K562 (cell line): ENCODE measurements at regions not wholly inside any gene's neighbourhood (a gene's known extent, or its start where the extent isn't known, plus 50 kb on each side); places are given as distances from the start of the nearest gene placed in this dataset.

ENCODE experiments used
- ATAC-seq: fragments of 200-7000 bp; cut with Tn5 transposase; 3 replicates; pipeline ENCODE4 v1.9.1; 2020; ENCODE audit warnings: moderate library complexity
- BruUV-seq: library from RNA; stranded (reverse); fragments of 400-500 nt; replicated peaks from 2 replicates; lab custom pipeline; 2021; lab: Mats Ljungman, UMichigan
- CTCF ChIA-PET: fragments of 300-600 bp; formaldehyde crosslinking; extraction: SDS; loops from one replicate; lab custom pipeline; 2021; ENCODE audit warnings: low intra/inter-chr PET ratio; lab: Yijun Ruan, JAX
- POLR2A ChIA-PET: fragments of 300-600, 350-650 bp; sonication (Branson Sonifier 250); formaldehyde crosslinking; extraction: SDS; loops from one replicate; lab custom pipeline; 2021; ENCODE audit warnings: antibody characterized with exemption, inconsistent platforms; lab: Yijun Ruan, JAX
- DNase-seq, 4 experiments: peaks; one replicate each; pipeline versions ENCODE4 v3.0.0 to v3.0.0-alpha.2; 2011 to 2018; ENCODE audit warnings: low spot score in 3 of 4, mixed read lengths in 3 of 4; ENCODE audit errors: extremely low read depth in 1 of 4
- FAIRE-seq: peaks from 2 replicates; lab custom pipeline; 2011; peaks lifted over from hg19 to GRCh38; lab: Jason Lieb, UNC
- H2AFZ ChIP-seq: 2 replicates; pipeline ENCODE4 v1.6.0; 2011; ENCODE audit warnings: low read depth, low read length, control low read depth, inconsistent platforms
- H3K27ac ChIP-seq: fragments of 200-600 bp; 3 replicates; pipeline ENCODE4 v1.8.0; 2011; ENCODE audit warnings: low read depth, mild to moderate bottlenecking, control low read depth, inconsistent platforms, low read length, moderate library complexity, mixed read lengths; ENCODE audit errors: extremely low read depth
- H3K27me3 ChIP-seq, 2 experiments: fragments of 300-600 bp in 1 of 2; 2 replicates in 1 of 2; 3 replicates in 1 of 2; pipeline versions ENCODE4 v1.6.0 to v1.8.0; 2011; ENCODE audit warnings: inconsistent platforms in 2 of 2, low read length in 2 of 2, mild to moderate bottlenecking in 1 of 2, mixed read lengths in 1 of 2, moderate library complexity in 1 of 2; ENCODE audit not compliant: control insufficient read depth in 2 of 2, insufficient read depth in 2 of 2
- H3K36me3 ChIP-seq: fragments of 300-600 bp; 3 replicates; pipeline ENCODE4 v1.8.0; 2011; ENCODE audit warnings: mild to moderate bottlenecking, low read length, inconsistent platforms; ENCODE audit not compliant: control insufficient read depth, insufficient read depth
- H3K4me1 ChIP-seq, 2 experiments: fragments of 200-600 bp in 1 of 2; replicated peaks in 1 of 2; 2 replicates in 1 of 2; 3 replicates in 1 of 2; pipeline versions ENCODE4 v1.5.1 to v1.8.0; 2011; ENCODE audit warnings: inconsistent platforms in 2 of 2, low read length in 2 of 2, mild to moderate bottlenecking in 1 of 2, mixed read lengths in 1 of 2, moderate library complexity in 1 of 2; ENCODE audit not compliant: control insufficient read depth in 2 of 2, insufficient read depth in 2 of 2
- H3K4me2 ChIP-seq: 2 replicates; pipeline ENCODE4 v1.6.1; 2011; ENCODE audit warnings: low read length, control low read depth, inconsistent platforms, mixed read lengths; ENCODE audit not compliant: insufficient read depth
- H3K4me3 ChIP-seq: fragments of 200-600 bp; sonication (generic), shearing (Covaris generic); 2 replicates; pipeline ENCODE4 v1.5.1; 2016; ENCODE audit warnings: control low read depth, inconsistent platforms
- H3K79me2 ChIP-seq: fragments of 200-600 bp; 3 replicates; pipeline ENCODE4 v1.8.0; 2011; ENCODE audit warnings: low read length, inconsistent platforms; ENCODE audit not compliant: control insufficient read depth, insufficient read depth
- H3K9ac ChIP-seq, 2 experiments: 2 replicates each; pipeline versions ENCODE4 v1.6.0 to v1.6.1; 2011; ENCODE audit warnings: low read depth in 2 of 2, low read length in 2 of 2, control low read depth in 1 of 2, inconsistent platforms in 1 of 2, mild to moderate bottlenecking in 1 of 2, mixed read lengths in 1 of 2; ENCODE audit not compliant: insufficient read depth in 1 of 2
- H3K9me1 ChIP-seq: one replicate; pipeline ENCODE4 v1.6.0; 2011; ENCODE audit warnings: inconsistent platforms, mild to moderate bottlenecking, low read length, moderate library complexity; ENCODE audit not compliant: control insufficient read depth, insufficient read depth
- H3K9me3 ChIP-seq: replicated peaks from 2 replicates; pipeline ENCODE4 v1.5.1; 2011; ENCODE audit warnings: low read depth, low read length, inconsistent platforms; ENCODE audit not compliant: control insufficient read depth, insufficient read depth
- H4K20me1 ChIP-seq: replicated peaks from 2 replicates; pipeline ENCODE4 v1.6.1; 2011; ENCODE audit warnings: low read length, inconsistent platforms, mixed read lengths; ENCODE audit not compliant: control insufficient read depth, insufficient read depth
- BCOR ChIP-seq: fragments of 450-650 bp; IDR thresholded peaks from 2 replicates; pipeline ENCODE4 v1.6.1; 2016
- CTBP1 ChIP-seq: fragments of 450-650 bp; IDR thresholded peaks from 2 replicates; pipeline ENCODE4 v1.6.1; 2016; ENCODE audit warnings: borderline replicate concordance
- DMBX1 ChIP-seq: fragments of 250-450 bp; sonication (Bioruptor Pico); IDR thresholded peaks from 2 replicates; pipeline ENCODE4 v1.8.0; 2022; ENCODE audit warnings: inconsistent platforms, mild to moderate bottlenecking, moderate library complexity, borderline replicate concordance
- HNRNPLL ChIP-seq: fragments of 200-400 bp; formaldehyde crosslinking; IDR thresholded peaks from 2 replicates; pipeline ENCODE4 v1.6.1; 2017; ENCODE audit warnings: low read length, low read depth, mild to moderate bottlenecking; ENCODE audit not compliant: poor library complexity, severe bottlenecking
- RHOXF2B ChIP-seq: fragments of 250-450 bp; sonication (Bioruptor Pico); conservative IDR thresholded peaks from 2 replicates; pipeline ENCODE4 v1.5.1; 2021
- SIRT6 ChIP-seq: IDR thresholded peaks from one replicate; pipeline ENCODE4 v1.6.1; 2012; ENCODE audit warnings: low read depth, mild to moderate bottlenecking, control low read depth, inconsistent platforms, low read length, moderate library complexity
- ZBTB11 ChIP-seq, 3 experiments: fragments of 200-800 bp in 1 of 3; fragments of 250-450 bp in 1 of 3; fragments of 450-650 bp in 1 of 3; sonication (Bioruptor Pico) in 1 of 3; sonication (Bioruptor generic) in 1 of 3; formaldehyde crosslinking in 1 of 3; IDR thresholded peaks; 2 replicates each; pipeline versions ENCODE4 v1.6.1 to v1.8.0; 2016 to 2022; ENCODE audit warnings: mild to moderate bottlenecking in 2 of 3, missing genetic modification characterization in 2 of 3, missing compliant biosample characterization in 1 of 3, moderate library complexity in 1 of 3
- ZNF347 ChIP-seq: fragments of 450-650 bp; formaldehyde crosslinking; IDR thresholded peaks from 2 replicates; pipeline ENCODE4 v1.4.0; 2020; ENCODE audit warnings: low read depth, mild to moderate bottlenecking, moderate library complexity
- ZNF436 ChIP-seq: fragments of 250-450, 450-650 bp; sonication (Bioruptor Pico); formaldehyde crosslinking; IDR thresholded peaks from 2 replicates; pipeline ENCODE4 v1.7.0; 2020; ENCODE audit warnings: mild to moderate bottlenecking
- ZNF561 ChIP-seq: fragments of 450-650 bp; formaldehyde crosslinking; conservative IDR thresholded peaks from 2 replicates; pipeline ENCODE4 v1.4.0; 2020; ENCODE audit warnings: mild to moderate bottlenecking, moderate library complexity
- ZNF75A ChIP-seq: fragments of 450-650 bp; formaldehyde crosslinking; IDR thresholded peaks from 2 replicates; pipeline ENCODE4 v1.4.0; 2020; ENCODE audit warnings: mild to moderate bottlenecking
- whole genome bisulfite sequencing: fragments of 100-300 bp; shearing (Covaris generic); methylation state at CpG from one replicate; pipeline ENCODE4 v1.1.6; 2016; ENCODE audit warnings: low coverage, mixed read lengths; ENCODE audit not compliant: insufficient coverage; ENCODE audit errors: missing lambda C conversion rate; 5-methylcytosine and 5-hydroxymethylcytosine counted together
- in situ Hi-C: fragments of 300-500 bp; cut with MboI; formaldehyde crosslinking; loops from 4 replicates; pipeline ENCODE4 v1.15.0; 2018; ENCODE audit warnings: inconsistent platforms, mixed read lengths
- intact Hi-C: fragments of 100-400 bp; cut with micrococcal nuclease; formaldehyde crosslinking; loops from 2 replicates; pipeline ENCODE4 v1.14.2; 2022
- TF ChIP-seq, protein P1 (sequence below): fragments of 450-650 bp; IDR thresholded peaks from 2 replicates; pipeline ENCODE4 v1.6.1; 2016; ENCODE audit warnings: missing biosample characterization, missing genetic modification characterization

- TF ChIP-seq CTBP1 (no peak), BCOR (no peak)
- ChIA-PET POLR2A (no interaction called here), CTCF (no interaction called here)
- Histone ChIP-seq H3K9ac (no peak overlapping the region), H3K36me3 (no peaks in the 10 kb centered on the region), H3K4me3 (no peak overlapping the region), H4K20me1 (no peaks in the 10 kb centered on the region), H3K9me3 (no peaks in the 10 kb centered on the region), H3K4me2 (no peak overlapping the region), H3K9me1 (no peaks in the 10 kb centered on the region), H3K4me1 (no peaks in the 10 kb centered on the region), H3K79me2 (no peaks in the 10 kb centered on the region), H2AFZ (no peak overlapping the region), H3K27ac (no peak overlapping the region), H3K27me3 (no peaks in the 10 kb centered on the region)
- 2% methylated on average over 8 of the region's 9 CpGs for WGBS
- intact Hi-C loops: no loop called here
- FAIRE-seq (no peak), ATAC-seq (no peak), DNase-seq (no peak)
- in situ Hi-C loops: no loop called here
- no TSS peak for BruUV-seq
Observed at GRCh38 chr13:72507416-72508199, 219.8 kb downstream of the MZT1 start.

DNA sequence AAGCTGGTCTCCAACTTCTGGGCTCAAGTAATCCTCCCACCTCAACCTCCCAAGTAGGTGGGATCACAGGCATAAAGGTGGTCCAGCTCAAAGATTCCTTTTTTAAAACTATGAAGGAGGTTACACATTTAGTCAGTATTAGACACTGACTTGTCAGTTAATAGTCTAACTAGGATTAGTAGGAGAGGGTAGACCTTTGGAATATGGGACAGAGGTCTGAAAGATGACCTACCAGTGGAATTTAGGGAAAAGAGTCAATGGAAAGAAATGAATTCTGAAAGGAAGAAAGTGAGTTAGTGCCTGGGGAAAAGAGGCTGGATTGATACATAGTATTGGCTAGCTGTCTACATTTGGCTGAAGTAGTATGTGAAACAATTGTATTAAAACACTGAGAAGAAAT, 220.7 kb downstream of the MZT1 start:
- no peaks in the 10 kb centered on the region for H3K79me2 ChIP-seq
- H3K4me2 ChIP-seq: no peak overlapping the region
- no peaks in the 10 kb centered on the region for H4K20me1 ChIP-seq
- H3K9me3 ChIP-seq: no peaks in the 10 kb centered on the region
- CTCF ChIA-PET: no interaction called here
- no peaks in the 10 kb centered on the region for H3K4me1 ChIP-seq
- FAIRE-seq: no peak
- H3K27me3 ChIP-seq: no peaks in the 10 kb centered on the region
- H2AFZ ChIP-seq: no peak overlapping the region
- POLR2A ChIA-PET: no interaction called here
- in situ Hi-C loops: no loop called here
- BruUV-seq: no TSS peak
- intact Hi-C loops: no loop called here
- no peaks in the 10 kb centered on the region for H3K9me1 ChIP-seq
- DNase-seq: no peak
- H3K9ac ChIP-seq: no peak overlapping the region
- no peak overlapping the region for H3K4me3 ChIP-seq
- no peak for ATAC-seq
- H3K36me3 ChIP-seq: no peaks in the 10 kb centered on the region
- H3K27ac ChIP-seq: no peak overlapping the region
- TF ChIP-seq ZNF436 (CRISPR knock-in tag) (no peak), DMBX1 (CRISPR knock-in tag) (no peak), ZNF561 (CRISPR knock-in tag) (no peak), RHOXF2B (CRISPR knock-in tag) (no peak), ZNF75A (no peak), ZNF347 (CRISPR knock-in tag) (no peak), SIRT6 (no peak), ZBTB11 (CRISPR knock-in tag; IDR thresholded peaks at IDR 0.05) (no peak), HNRNPLL (no peak)
- TF ChIP-seq, protein P1, sequence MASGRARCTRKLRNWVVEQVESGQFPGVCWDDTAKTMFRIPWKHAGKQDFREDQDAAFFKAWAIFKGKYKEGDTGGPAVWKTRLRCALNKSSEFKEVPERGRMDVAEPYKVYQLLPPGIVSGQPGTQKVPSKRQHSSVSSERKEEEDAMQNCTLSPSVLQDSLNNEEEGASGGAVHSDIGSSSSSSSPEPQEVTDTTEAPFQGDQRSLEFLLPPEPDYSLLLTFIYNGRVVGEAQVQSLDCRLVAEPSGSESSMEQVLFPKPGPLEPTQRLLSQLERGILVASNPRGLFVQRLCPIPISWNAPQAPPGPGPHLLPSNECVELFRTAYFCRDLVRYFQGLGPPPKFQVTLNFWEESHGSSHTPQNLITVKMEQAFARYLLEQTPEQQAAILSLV: no peak
